HG03135 (cell line): ENCODE measurements at regions not wholly inside any gene's neighbourhood (a gene's known extent, or its start where the extent isn't known, plus 50 kb on each side); places are given as distances from the start of the nearest gene placed in this dataset.

Source experiments
- ATAC-seq: cut with Tn5 transposase; IDR thresholded peaks from one replicate; pipeline ENCODE4 v1.9.1; 2021; ENCODE audit warnings: mild to moderate bottlenecking, moderate library complexity; ENCODE audit not compliant: unreplicated experiment

DNA sequence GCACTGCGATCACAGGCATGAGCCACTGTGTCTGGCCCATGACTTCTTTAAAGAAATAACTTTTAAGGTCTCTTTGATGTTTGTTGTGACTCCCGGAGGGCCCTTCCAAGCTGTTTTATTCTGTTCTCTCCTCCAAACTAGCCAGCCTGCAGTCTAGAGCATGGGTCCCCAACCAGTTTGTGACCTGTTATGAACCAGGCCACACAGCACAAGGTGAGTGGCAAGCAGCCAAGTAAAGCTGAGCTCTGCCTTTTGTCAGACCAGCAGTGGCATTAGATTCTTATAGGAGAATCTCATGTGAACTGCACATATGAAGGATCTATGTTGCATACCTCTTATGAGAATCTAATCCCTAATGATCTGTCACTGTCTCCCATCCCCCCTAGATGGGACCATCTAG, 223.9 kb upstream of the RGPD4 start:
- no peak for ATAC-seq

DNA sequence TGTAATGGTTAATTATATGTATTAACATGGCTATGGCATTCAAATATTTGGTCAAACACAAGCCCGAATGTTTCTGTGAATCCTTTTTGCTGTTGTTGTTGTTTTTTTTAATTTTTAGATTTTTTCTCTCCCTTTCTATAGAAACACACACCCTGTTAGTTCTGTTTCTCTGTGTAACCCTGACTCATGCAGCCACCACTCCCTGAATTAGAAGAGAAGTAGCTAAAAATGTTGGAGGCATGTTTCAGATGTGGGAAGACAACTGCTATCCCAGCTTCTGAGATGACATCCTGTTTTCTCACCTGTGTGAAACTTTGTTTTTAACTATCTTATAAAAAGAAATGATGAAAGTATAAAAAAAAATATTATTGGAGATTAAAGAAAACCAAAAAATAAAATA, 219.6 kb upstream of the RGPD4 start:
- no peak for ATAC-seq

DNA sequence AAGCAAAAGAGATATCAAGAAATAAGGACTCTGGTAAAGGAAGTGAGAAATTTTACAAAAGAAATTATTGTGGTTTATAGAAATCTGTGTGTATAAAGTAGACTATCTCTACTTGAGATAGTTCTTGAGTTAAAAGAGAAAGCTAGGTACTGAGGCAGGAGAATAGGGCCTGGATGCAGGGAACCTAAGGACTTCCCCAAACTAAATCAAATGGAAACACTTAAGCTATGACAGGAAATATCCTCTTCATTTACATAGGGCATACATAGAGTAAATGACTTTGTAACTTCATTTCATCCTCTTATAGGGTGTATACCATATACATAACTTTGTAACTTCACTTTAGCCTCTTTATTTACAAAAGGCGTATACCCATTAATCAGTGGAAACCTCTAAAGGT, 219.2 kb upstream of the RGPD4 start:
- no peak for ATAC-seq

DNA sequence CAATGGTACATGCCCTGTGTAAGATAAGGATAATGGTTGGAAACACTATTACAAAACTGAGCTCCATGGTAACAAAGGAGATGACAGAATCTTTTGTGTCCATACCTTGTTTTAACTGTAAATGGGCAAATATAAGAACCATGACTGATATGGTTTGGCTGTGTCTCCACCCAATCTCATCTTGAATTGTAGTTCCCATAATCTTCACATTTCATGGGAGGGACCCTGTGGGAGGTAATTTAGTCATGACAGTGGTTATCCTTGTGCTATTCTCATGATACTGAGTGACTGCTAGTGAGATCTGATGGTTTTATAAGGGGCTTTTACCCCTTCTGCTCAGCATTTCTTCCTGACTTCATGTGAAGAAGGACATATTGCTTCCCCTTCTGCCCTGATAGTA, 211.7 kb upstream of the RGPD4 start:
- no peak for ATAC-seq

DNA sequence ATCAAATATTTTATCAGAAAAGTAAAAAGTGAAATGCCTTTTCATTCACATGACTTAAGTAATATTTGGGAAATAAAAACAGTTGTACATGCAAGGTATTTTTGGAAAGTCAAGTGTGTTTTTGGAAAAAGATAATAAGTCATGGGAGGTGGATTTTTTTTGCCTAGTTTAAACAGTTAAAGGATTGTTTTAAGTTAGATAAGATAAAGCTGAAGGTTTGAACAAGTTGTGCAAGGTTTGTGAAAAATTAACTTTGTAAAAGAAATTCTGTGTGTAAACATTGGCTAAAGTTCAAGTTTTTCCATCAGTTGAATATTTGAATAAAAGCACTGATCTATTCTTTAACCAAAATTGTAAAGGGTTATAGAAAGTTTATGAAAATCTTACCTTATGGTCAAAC, 207.9 kb upstream of the RGPD4 start:
- ATAC-seq = no peak

DNA sequence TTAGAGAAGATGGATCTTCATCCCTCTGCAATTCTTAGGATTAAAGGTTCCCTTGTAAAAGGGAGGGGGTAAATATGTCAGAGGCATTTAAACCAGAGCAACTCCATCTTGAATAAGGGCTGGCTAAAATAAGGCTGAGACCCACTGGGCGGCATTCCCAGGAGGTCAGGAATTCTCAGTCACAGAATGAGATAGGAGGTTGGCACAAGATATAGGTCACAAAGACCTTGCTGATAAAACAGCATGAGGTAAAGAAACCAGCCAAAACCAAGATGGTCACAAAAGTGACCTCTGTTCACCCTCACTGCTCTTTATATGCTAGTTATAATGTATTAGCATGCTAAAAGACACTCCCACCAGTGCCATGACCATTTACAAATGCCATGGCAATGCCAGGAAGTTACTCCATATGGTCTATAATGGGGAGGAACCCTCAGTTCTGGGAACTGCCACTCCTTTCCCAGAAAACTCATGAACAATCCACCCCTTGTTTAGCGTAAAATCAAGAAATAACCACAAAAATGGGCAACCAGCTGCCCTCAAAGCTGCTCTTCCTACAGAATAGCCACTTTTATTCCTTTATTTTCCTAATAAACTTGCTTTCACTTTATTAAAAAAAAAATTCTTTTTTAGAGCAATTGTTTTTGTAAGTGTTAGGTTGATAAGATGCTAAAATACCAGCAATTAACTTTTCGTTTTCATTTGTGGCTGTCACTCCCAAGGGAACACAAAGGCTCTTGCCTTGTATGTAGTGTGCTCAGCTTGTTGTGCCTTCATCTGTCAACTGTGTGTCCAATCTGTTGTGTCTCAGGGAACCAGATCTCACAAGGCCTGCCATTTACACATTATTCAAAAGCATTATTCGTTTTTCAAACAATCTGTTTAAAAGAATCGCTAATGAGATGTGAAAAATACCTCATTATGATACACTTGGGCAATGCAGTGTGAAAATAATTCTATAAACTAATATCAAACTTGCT, 205.2 kb upstream of the RGPD4 start:
- ATAC-seq = no peak

DNA sequence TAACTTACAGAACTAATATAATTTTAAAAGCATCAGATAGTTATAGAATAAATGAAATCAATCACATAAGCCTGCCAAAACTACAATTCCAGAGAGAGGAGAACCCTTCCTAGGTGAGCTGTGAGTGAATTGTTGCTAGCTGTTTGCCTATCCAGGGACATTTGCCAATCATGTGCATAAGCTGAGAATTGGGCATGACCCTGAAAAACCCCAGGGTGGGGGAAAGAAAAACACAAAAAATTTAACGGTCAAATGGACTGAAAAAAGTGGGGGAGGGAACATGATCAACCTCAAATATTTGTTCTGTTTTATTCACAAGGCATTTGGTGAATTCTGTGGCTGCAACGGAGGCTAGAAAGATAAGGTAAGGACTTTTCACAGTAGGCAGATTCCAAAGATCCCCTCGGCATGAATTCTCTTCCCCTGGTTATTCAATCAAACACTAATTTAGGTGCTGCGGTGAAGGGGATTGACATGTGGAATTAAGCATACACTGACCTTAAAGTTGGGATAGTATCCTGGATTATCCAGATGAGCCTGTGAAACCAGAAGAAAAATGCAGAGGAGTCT, 203.9 kb upstream of the RGPD4 start:
- no peak for ATAC-seq

DNA sequence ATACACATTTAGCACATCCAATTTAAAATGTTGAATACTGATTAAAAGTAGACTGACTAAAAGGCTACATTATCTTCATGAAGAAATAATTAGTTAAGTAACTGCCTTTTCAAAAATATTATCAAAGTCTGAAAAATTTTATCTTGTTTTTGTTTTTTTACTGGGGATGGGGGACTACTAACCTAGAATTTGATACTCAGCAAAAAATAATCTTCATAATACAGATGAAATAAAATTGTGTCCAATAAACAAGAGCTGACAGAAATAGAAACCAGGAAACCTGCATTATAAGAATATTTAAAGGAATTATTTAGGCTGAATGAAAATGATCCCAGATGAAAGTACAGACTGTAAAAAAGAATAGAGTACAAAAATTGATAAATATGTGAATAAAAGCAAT, 200.7 kb upstream of the RGPD4 start:
- no peak for ATAC-seq

DNA sequence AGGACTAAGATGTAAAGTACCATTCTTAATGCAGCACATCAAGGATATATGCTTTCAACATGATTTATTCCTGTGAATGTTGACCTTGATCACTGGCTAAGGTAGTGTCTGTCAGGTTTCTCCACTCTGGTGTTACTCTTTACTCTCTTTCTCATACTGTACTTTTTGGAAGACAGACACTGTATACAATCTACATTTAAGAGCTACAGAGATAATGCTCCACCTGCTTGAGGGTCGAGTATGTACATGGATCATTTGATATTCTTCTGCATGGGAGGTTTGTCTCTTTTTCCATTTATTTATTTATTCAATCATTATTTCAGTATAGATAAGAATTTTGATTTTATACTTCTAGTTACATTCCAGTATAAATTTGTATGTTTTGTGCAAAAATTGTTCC, 199.5 kb upstream of the RGPD4 start:
- no peak for ATAC-seq

DNA sequence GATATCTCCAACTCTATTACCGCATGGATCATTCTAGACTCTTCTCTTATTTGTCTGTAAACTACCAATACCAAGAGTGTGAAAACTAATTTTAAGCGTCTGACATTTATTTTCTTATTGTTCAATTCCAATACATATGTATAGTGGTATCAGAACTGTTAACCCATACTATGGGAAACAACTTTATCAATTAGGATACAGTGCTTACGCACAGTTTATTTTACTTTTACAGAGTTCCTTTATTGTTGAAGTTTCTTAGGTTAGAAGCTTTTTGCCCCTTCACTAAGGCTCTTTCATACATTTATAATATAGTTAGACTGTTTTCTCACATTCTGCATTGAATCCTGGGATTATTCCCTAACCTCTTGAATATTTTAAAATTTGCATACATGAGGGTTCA, 198.8 kb upstream of the RGPD4 start:
- ATAC-seq = no peak

DNA sequence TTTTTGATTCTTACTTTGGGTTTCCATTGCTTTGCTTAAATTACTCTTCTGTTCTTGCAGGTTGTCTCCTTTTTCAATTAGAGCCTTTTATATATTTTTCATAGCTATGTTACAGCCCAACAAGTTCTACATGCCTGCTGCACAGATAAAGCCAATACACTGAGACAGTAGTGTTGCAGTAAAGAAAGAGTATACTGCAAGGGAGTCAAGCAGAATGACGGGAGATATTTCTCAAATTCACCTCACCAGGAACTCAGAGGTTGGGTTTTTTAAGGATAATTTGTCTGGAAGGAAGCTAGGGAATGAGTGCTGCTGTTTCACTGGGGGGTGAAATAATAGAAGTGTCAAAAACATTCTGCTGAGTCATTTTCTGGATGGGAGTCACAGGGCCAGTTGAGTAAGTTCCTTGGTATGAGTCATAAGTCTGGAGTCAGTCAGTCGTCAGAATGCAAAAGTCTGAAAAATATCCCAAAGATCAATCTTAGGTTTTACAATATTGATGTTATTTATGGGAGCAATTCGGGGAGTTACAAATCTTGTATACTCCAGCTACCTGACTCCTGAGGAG, 193.0 kb upstream of the RGPD4 start:
- ATAC-seq = no peak

DNA sequence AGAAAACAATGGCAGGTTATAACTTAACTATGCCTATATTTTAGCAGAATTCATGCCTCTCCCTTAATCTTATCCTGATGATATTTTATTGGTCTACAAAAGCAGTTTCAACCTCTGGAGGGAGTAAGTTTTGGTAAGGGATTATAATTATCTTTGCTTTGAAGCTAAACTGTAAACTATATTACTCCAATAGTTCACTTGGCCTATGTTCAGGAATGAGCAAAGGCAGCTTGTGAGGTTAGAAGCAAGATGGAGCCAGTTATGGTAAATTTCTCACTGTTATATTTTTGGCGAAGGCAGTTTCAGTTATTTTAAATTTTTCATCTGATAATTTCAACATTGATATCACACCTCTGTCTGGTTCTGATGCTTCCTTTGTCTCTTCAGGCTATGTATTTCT, 192.5 kb upstream of the RGPD4 start:
- ATAC-seq = no peak

DNA sequence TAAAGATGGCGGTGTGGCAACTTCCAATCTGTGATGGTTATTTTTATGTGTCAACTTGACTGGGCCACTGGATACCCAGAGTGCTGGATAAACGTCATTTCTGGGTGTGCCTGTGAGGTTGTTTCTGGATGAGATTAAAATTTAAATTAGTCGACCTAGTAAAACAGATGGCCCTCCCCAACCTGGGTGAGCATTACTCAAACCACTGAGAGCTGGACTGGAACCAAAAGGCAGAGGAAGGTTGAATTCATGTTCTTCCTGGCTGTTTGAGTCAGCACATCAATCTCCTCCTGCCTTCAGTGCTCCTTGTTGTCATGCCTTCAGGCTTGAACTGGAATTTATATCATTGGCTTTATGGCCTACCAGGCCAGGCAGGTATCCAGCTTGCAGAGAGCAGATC, 190.8 kb upstream of the RGPD4 start:
- no peak for ATAC-seq

DNA sequence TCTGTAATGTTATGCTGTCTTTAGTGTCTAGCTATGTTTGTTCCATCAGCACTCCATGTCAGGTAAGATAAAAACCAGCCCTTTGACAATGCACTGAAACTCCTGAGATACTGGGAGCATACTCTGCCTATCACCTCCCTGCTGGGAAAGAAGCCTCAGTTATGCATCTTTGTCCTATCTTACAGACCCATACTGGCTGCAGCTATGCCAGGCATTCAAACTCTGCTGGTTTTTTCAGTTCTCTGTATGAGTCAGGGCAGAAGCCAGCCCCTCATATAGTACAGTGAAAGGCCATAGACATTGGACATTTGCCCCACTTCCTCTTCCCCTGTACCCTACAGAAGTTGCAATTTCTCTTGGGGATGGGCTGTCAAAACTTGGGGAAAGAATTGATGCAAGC, 181.1 kb upstream of the RGPD4 start:
- no peak for ATAC-seq

DNA sequence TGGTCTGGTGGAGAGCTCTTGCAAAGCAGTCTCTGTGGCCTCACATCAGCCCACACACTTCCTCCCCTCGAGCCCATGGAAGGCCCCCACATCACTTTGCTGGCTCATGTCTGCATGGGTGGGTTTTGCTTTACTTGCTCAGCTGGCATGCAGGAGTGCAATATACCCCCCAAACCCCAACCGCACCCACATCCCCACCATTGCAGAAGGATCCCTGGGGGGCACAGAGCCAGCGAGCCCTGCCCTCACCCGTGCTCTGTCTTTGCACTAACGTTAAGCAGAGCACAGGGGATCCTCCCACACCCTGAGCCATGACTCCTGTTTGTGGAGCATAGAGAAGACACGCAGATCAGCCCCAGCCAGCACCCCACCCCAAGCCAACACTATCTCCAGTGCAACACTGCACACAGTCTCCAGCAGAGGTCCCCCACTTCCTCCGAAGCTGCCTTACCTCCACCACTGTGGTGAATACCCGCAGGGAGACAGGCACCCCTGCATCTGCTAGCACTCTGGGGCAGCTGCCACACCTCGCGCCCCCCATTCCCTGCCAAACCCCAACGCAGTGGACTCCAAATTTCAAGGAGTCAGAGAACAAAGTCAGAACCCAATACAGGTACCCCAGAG, 177.8 kb upstream of the RGPD4 start:
- no peak for ATAC-seq

DNA sequence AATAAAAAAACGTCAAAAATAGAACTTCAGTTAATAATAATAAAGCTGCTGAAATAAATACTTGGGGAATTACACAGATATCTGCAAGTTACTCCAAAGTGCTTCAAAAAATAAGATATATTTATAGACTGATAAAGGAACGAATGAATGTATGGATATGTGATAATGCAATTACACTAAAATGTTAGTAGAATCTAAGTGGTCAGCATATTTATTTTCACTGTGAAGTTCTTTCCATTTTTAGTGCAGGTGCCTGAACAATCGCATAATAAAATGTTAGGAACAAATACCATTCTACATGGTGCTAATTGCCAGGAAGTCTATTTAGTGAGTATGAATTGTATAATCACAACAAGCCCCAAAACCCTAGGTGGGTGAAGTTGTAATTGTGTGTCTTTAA, 169.6 kb upstream of the RGPD4 start:
- no peak for ATAC-seq

DNA sequence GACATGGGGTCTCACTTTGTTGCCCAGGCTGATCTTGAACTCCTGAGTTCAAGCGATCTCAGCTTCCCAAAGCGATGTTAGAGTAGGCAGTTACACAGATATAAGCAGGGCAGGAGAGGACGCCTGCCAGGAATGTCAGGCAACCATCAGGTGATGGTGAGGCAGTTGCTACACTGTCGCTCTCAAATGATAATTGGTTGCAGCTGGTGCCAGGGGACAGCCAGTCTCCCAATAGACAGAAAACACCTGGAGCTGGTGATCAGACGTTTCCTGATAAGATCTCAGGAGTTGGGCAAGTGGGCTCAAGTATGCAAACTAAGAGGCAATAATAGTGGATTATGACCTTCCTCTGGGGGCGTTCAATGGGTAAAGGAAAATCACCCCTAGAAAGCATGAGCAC, 163.1 kb upstream of the RGPD4 start:
- no peak for ATAC-seq

DNA sequence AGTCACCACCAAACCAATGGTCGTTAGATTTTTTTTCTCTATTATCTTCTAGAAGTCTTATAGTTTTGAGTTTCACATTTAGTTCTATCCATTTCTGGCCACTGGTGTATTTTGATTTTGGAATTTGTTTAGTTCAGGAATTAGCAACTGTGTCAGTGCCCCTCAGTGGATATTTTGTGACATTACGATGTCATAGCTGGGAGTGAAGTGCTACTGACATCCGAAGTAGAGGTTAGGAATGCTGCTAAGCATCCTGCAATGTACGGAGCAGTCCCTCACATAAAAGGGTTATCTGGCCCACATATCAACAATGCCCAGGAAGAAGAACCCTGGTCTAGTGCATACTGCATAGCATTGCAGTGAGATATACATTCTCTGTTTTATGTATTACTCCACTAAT, 157.4 kb upstream of the RGPD4 start:
- no peak for ATAC-seq

DNA sequence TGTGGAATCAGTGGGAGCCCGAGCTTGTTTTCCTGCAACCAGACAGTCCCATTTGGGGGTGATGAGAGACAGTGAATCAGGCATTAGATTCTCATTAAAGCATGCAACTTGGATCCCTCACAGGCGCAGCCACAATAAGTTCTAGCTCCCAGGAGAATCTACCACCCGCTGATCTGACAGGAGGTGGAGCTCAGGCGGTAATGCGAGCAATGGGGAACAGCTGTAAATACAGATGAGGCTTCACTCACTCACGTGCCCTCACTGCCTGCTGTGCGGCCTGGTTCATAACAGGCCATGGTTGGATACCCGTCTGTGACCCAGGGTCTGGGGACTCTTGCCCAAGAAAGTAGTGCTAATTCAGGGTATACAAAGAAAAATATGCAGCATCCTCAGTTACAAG, 144.8 kb upstream of the RGPD4 start:
- ATAC-seq = no peak

DNA sequence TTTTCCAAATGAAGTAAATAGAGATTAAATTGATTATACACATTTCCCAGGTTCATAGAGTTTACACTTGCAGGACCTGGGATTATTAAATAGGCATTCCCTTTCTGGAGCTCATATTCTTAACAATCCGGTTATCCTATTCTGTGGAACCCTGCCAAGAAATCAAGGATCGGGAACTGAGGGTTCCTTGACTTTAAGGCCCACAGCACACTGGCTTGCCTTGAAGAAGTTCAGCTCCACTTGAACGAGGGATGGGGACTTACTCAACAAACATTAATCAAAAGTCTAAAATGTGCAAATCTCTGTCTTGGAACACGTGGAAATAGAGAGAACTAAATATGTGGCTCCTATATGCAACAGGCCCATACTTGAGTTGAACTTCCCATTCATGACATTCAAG, 142.3 kb upstream of the RGPD4 start:
- no peak for ATAC-seq

DNA sequence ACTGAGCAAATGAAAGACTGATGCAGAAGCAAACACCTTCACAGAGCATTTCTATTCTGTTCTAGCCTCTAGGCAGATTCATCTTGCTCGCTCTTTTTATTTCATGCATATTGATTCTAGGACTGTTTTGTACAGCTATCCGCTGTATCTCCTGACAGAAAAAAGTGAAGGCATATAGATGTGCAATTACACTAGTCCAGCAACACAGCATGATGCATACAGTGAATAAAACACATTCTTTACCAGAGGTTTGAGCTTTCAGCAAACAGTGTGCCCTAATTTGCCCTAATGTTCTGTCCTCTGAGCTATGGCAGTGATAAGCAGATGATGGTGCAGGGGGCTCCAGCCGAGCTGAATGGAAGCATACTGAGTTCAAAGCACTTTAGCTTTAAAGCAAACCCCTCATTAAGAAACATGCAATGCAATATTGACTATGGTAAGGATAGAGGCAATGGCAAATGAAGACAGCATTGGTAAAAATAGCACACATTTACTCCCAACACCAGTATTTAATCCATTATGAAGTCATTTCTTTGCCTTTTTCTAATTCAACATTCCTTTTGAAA, 141.2 kb upstream of the RGPD4 start:
- ATAC-seq = no peak

DNA sequence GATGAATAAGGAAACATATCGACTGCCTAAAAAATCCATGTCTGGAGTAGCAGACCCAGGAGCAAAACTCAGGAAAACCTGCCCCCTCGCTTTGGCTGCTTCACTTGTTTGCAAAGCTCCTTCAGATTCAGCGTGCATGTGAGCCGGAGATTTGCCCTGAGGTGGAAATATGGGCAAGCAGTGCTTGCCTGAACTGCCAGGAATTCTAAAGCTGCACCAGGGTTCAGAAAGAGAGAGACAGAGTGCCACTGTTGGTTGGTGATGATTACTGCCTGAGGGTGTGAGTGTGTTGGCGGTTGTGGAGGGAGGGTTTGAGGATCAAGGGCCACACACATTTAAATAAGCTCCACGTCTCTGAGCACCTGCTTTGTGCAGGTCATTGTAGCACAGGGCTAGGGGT, 139.6 kb upstream of the RGPD4 start:
- ATAC-seq = no peak
